Heart left ventricle (tissue), 16 donors: ENCODE measurements at regions not wholly inside any gene's neighbourhood (a gene's known extent, or its start where the extent isn't known, plus 50 kb on each side); places are given as distances from the start of the nearest gene placed in this dataset.

Experiments
- ATAC-seq, 4 donors: fragments of 200-7000 bp; cut with Tn5 transposase; one replicate each; pipeline ENCODE4 v1.9.1; 2020 to 2022; ENCODE audit warnings: moderate library complexity in 4 of 4, mild to moderate bottlenecking in 3 of 4, moderate number of reproducible peaks in 1 of 4
- DNase-seq, 5 donors: peaks; one replicate each; pipeline ENCODE4 v3.0.0-alpha.2; 2020
- H3K27ac ChIP-seq, 12 donors: fragments of 200-600 bp; sonication (generic) in 4 of 12; one replicate each; pipeline versions ENCODE4 v1.5.0 to v1.8.0; 2016 to 2022; ENCODE audit warnings: mild to moderate bottlenecking in 2 of 12
- H3K27me3 ChIP-seq, 9 donors: fragments of 200-600 bp; sonication (generic) in 2 of 9; one replicate each; pipeline versions ENCODE4 v1.5.1 to v1.8.0; 2016 to 2022; ENCODE audit warnings: mild to moderate bottlenecking in 3 of 9
- H3K36me3 ChIP-seq, 9 donors: fragments of 200-600 bp; sonication (generic) in 2 of 9; one replicate each; pipeline versions ENCODE4 v1.5.0 to v1.8.0; 2018 to 2022; ENCODE audit warnings: mild to moderate bottlenecking in 2 of 9
- H3K4me1 ChIP-seq, 12 donors: fragments of 200-600 bp; sonication (generic) in 4 of 12; one replicate each; pipeline versions ENCODE4 v1.5.0 to v1.8.0; 2016 to 2022; ENCODE audit warnings: mild to moderate bottlenecking in 3 of 12
- H3K4me3 ChIP-seq, 12 donors: fragments of 200-600 bp; sonication (generic) in 4 of 12; one replicate each; pipeline versions ENCODE4 v1.5.0 to v1.8.0; 2017 to 2022; ENCODE audit warnings: mild to moderate bottlenecking in 9 of 12, moderate library complexity in 4 of 12
- H3K9me3 ChIP-seq, 12 donors: fragments of 200-600 bp; sonication (generic) in 4 of 12; one replicate each; pipeline versions ENCODE4 v1.5.0 to v1.8.0; 2016 to 2022; ENCODE audit warnings: mild to moderate bottlenecking in 1 of 12
- CTCF ChIP-seq, 12 donors: fragments of 200-600 bp; sonication (generic) in 4 of 12; IDR thresholded peaks; one replicate each; pipeline versions ENCODE4 v1.5.0 to v1.8.0; 2018 to 2022; ENCODE audit warnings: antibody characterized with exemption in 12 of 12, mild to moderate bottlenecking in 5 of 12
- POLR2A ChIP-seq, 2 donors: fragments of 450-650 bp; IDR thresholded peaks; one replicate each; pipeline ENCODE4 v1.6.1; 2017; ENCODE audit warnings: antibody characterized with exemption in 2 of 2, mild to moderate bottlenecking in 2 of 2, moderate library complexity in 2 of 2
- WGBS, 4 donors: extraction: QIAGEN DNeasy Blood & Tissue Kit in 2 of 4; methylation state at CpG; one replicate each; pipeline versions ENCODE4 v1.1.5 to v1.1.7; 2013 to 2018; 5-methylcytosine and 5-hydroxymethylcytosine counted together
- intact Hi-C, 10 donors: fragments of 100-400 bp; cut with DNase I; formaldehyde crosslinking; loops; one replicate each; pipeline versions ENCODE4 v1.11.1 to v1.14.2; 2022
- donor health status: ischemic (EF 13 %, LVEDD 7.1; RV severe dilation, severe dysfunction).
- donor health status: healthy with polysubstance abuse.
- donor health status: DM: no; HTN: yes; CAD: no.
- donor health status: DM: no; HTN: no; CAD: no.
- donor health status: ischemic (EF 25% LVEDD 6.9; RV normal size, moderate dysfunction).
- donor health status: ischemic (EF 25% LVEDD 5.7; RV mildly dilated, moderate dysfunction).
- donor health status: healthy.
- donor health status: DM: yes; HTN: yes; CAD: no.
- donor health status: ischemic (EF 35%, LVEDD 5.7; RV mildly dilated, moderate dysfunction).
- donor health status: nonischemic (EF 11% LVEDD 7.7; RV severe dilation, severe dysfunction).
- donor health status: DM: yes; HTN: yes; CAD: no.
- donor health status: PGD.
- donor health status: ischemic (EF 29% LVEDD 5.4; RV normal size, mild dysfunction).
- donor health status: nonischemic (EF 23%, LVEDD 6.1; RV moderate dilation, normal function).

GRCh38 chr2:15729709-15730544, 138.3 kb downstream of the DDX1 start:
- Histone ChIP-seq H3K27ac (peak overlapping the region in 10 of 12 donors; percentile 0 to 67 (median 34)), H3K9me3 (no peaks in the 10 kb centered on the region), H3K36me3 (no peaks in the 10 kb centered on the region), H3K4me1 (peaks cover 9 to 52% (median 36%) of the 10 kb centered on the region in 12 donors), H3K4me3 (no peak overlapping the region), H3K27me3 (no peaks in the 10 kb centered on the region)
- 59 to 72% (median 60%) methylated on average over 10 of the region's 10 CpGs for WGBS, 4 donors
- ATAC-seq (peak in 2 of 4 donors; percentile 22 to 47), DNase-seq (no peak)
- no peak for TF ChIP-seq POLR2A (IDR thresholded peaks at IDR 0.05)
- no peak for TF ChIP-seq CTCF (IDR thresholded peaks at IDR 0.05)
- intact Hi-C loops = loop anchor here in 4 of 10 donors (5.0 to 10.0 kb wide), 3 partner anchors 85 to 182 kb away; no protein-coding TSS in a partner anchor

- no peak for TF ChIP-seq CTCF (IDR thresholded peaks at IDR 0.05)
- no peak for TF ChIP-seq POLR2A (IDR thresholded peaks at IDR 0.05)
- peak; percentile 87 to 96 (median 92) for ATAC-seq
- H3K36me3 ChIP-seq = no peaks in the 10 kb centered on the region
- no peaks in the 10 kb centered on the region for H3K9me3 ChIP-seq
- intact Hi-C loops = loop anchor here in 4 of 10 donors (5.0 to 10.0 kb wide), 3 partner anchors 86 to 182 kb away; no protein-coding TSS in a partner anchor
- WGBS, 4 donors = 14 to 19% (median 15%) methylated on average over 5 to 7 of the region's 7 CpGs
- H3K4me1 ChIP-seq = peaks cover 9 to 59% (median 42%) of the 10 kb centered on the region in 12 donors
- peak overlapping the region in 8 of 12 donors; percentile 0 to 67 (median 32) for H3K27ac ChIP-seq
- H3K27me3 ChIP-seq = no peaks in the 10 kb centered on the region
- H3K4me3 ChIP-seq = no peak overlapping the region
- peak; percentile 92 to 97 (median 97) for DNase-seq
These were observed 139.0 kb downstream of the DDX1 start for GRCh38 chr2:15730545-15731212.

GRCh38 chr2:15731213-15731888, 139.7 kb downstream of the DDX1 start:
- TF ChIP-seq POLR2A (IDR thresholded peaks at IDR 0.05) = no peak
- no peak for TF ChIP-seq CTCF (IDR thresholded peaks at IDR 0.05)
- Histone ChIP-seq H3K27ac (no peak overlapping the region), H3K9me3 (no peaks in the 10 kb centered on the region), H3K4me1 (peaks cover 9 to 64% (median 42%) of the 10 kb centered on the region in 12 donors), H3K27me3 (no peaks in the 10 kb centered on the region), H3K36me3 (no peaks in the 10 kb centered on the region), H3K4me3 (no peak overlapping the region)
- WGBS, 4 donors = 77 to 84% (median 79%) methylated on average over 7 of the region's 7 CpGs
- intact Hi-C loops = loop anchor here in 4 of 10 donors (5.0 to 10.0 kb wide), 3 partner anchors 87 to 181 kb away; no protein-coding TSS in a partner anchor
- no peak for DNase-seq
- no peak for ATAC-seq
